Lung (tissue), 11 donors: ENCODE measurements at regions not wholly inside any gene's neighbourhood (a gene's known extent, or its start where the extent isn't known, plus 50 kb on each side); places are given as distances from the start of the nearest gene placed in this dataset.

Experiments used
- ATAC-seq: fragments of 200-7000 bp; cut with Tn5 transposase; one replicate; pipeline ENCODE4 v1.9.1; 2020; ENCODE audit warnings: moderate number of reproducible peaks; ENCODE audit not compliant: insufficient read depth, low FRiP score
- DNase-seq, 3 donors: peaks; one replicate each; pipeline ENCODE4 v3.0.0-alpha.2; 2013 to 2017
- H3K27ac ChIP-seq, 2 donors: one replicate each; pipeline ENCODE4 v1.5.1; 2013; ENCODE audit warnings: mild to moderate bottlenecking in 2 of 2, moderate library complexity in 2 of 2, control low read depth in 1 of 2, inconsistent platforms in 1 of 2, low read depth in 1 of 2, low read length in 1 of 2
- H3K27me3 ChIP-seq, 3 donors: one replicate each; pipeline ENCODE4 v1.5.1; 2013; ENCODE audit warnings: low read length in 2 of 3; ENCODE audit not compliant: control insufficient read depth in 3 of 3, insufficient read depth in 3 of 3
- H3K36me3 ChIP-seq, 4 donors: one replicate each; pipeline ENCODE4 v1.5.1; 2013; ENCODE audit warnings: low read length in 4 of 4, mild to moderate bottlenecking in 1 of 4, moderate library complexity in 1 of 4; ENCODE audit not compliant: control insufficient read depth in 4 of 4, insufficient read depth in 4 of 4
- H3K4me1 ChIP-seq, 5 donors: one replicate each; pipeline ENCODE4 v1.5.1; 2013; ENCODE audit warnings: low read length in 5 of 5, mild to moderate bottlenecking in 2 of 5, moderate library complexity in 1 of 5; ENCODE audit not compliant: control insufficient read depth in 5 of 5, insufficient read depth in 5 of 5
- H3K4me3 ChIP-seq: one replicate; pipeline ENCODE4 v1.5.1; 2013; ENCODE audit warnings: mild to moderate bottlenecking, control low read depth, moderate library complexity
- H3K9ac ChIP-seq, 2 donors: one replicate each; pipeline ENCODE4 v1.5.1; 2013; ENCODE audit warnings: low read length in 2 of 2, control low read depth in 1 of 2; ENCODE audit not compliant: insufficient read depth in 1 of 2
- H3K9me3 ChIP-seq, 4 donors: one replicate each; pipeline ENCODE4 v1.5.1; 2013; ENCODE audit warnings: low read length in 3 of 4, mild to moderate bottlenecking in 1 of 4, moderate library complexity in 1 of 4; ENCODE audit not compliant: control insufficient read depth in 4 of 4, insufficient read depth in 3 of 4
- WGBS, 2 donors: extraction: QIAGEN DNeasy Blood & Tissue Kit; methylation state at CpG; one replicate each; pipeline ENCODE4 v1.1.7; 2013; 5-methylcytosine and 5-hydroxymethylcytosine counted together
- TF ChIP-seq, protein P1 (sequence below): IDR thresholded peaks from 2 replicates; pipeline ENCODE4 v1.5.1; 2012; ENCODE audit warnings: mild to moderate bottlenecking; ENCODE audit errors: control extremely low read depth, extremely low read depth
- donor health status: control.
- donor health status: control.
- donor health status: Bipolar disorder and iron deficiency.
- donor health status: healthy.
- donor health status: DM: yes; HTN: yes; CAD: no.

DNA sequence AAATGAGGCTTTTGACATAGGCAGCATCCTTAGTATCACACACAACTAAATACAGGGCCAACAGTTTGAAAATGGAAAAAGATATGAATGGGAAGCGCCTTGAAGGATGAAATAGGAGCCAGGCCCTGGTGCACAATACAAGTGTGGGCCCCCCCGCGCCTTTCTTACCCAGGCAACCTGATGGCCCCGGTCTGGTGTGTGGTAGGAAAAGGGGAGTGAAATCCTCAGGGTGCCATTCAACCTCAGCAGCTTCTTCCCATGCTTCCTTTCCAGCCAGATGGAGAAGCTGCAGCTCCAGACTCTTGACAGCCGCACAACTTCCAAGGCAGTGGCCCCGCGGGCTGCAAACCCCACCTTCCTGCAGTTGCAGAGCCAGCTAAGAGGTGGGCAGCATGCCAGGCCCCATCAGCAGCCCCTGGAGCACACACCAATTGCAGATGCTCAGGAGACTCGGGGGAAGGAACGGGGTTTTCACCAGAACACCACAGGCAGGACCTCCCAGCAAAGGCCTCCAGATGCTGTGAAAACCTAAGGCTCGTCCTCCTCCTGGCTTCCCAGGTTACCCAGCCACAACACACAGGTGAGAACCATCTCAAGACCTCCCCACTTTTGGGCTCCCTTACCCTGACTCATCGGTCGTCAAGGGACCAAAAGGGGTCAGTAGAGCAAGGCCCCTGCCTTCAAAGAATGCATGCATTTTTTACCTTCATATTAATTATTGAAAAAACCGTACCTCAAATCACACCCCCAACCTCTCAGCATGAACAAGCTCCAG is 101.6 kb downstream of the CPN2 start:
- H3K9ac ChIP-seq = no peak overlapping the region
- H3K27ac ChIP-seq = no peak overlapping the region
- H3K27me3 ChIP-seq = no peaks in the 10 kb centered on the region
- H3K9me3 ChIP-seq = no peaks in the 10 kb centered on the region
- TF ChIP-seq, protein P1, sequence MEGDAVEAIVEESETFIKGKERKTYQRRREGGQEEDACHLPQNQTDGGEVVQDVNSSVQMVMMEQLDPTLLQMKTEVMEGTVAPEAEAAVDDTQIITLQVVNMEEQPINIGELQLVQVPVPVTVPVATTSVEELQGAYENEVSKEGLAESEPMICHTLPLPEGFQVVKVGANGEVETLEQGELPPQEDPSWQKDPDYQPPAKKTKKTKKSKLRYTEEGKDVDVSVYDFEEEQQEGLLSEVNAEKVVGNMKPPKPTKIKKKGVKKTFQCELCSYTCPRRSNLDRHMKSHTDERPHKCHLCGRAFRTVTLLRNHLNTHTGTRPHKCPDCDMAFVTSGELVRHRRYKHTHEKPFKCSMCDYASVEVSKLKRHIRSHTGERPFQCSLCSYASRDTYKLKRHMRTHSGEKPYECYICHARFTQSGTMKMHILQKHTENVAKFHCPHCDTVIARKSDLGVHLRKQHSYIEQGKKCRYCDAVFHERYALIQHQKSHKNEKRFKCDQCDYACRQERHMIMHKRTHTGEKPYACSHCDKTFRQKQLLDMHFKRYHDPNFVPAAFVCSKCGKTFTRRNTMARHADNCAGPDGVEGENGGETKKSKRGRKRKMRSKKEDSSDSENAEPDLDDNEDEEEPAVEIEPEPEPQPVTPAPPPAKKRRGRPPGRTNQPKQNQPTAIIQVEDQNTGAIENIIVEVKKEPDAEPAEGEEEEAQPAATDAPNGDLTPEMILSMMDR = no peak
- ATAC-seq (no peak), DNase-seq (peak; percentile 76 to 83 (median 77))
- no peak overlapping the region for H3K4me3 ChIP-seq
- WGBS, 2 donors = 40 to 53% methylated on average over 13 of the region's 13 CpGs
- H3K4me1 ChIP-seq = peaks cover 4 to 50% (median 21%) of the 10 kb centered on the region in 5 donors
- no peaks in the 10 kb centered on the region for H3K36me3 ChIP-seq

DNA sequence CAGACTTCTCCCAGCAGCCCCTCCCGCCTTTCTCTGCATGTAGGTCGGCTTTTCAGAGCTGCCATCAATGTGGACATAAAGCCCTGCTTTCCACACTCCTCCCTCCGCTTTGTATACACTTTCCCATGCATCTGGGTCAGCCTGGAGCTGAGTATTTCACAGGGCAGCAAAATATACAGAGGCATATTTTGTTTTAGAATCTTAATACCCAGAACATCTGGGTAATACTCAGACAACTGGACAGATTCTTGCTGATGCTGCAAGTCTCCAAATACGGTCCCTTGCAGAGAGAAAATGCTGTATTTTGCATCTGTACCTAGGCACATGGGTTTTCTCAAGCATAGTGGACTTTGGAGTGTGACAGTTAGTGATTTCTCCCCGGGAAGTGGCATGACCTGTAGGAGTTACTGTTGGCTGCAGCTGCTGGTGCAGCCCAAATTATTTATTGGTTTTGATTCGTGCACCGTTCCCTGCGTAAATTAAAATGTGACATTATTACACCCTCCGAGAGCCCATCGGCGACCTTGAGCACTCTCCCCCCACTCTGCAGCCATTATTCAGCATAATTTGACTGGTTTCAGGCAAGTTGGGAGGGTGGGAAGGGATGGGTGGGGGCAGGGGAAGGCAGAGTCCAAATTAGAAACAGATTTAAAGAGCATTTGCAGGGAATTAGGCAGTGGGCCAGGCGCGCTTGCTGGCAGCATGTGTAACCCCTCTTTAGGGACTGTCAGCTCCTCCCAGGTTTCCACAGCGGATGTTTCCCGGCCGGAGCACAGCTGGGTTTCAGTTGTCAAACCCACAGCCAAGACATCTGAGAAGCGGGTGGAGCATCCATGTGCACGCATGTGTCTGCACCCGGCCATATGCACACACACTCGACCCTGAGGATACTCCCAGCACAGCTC is 100.8 kb downstream of the CPN2 start:
- Histone ChIP-seq H3K36me3 (no peaks in the 10 kb centered on the region), H3K27ac (no peak overlapping the region), H3K27me3 (no peaks in the 10 kb centered on the region), H3K4me3 (no peak overlapping the region), H3K9ac (no peak overlapping the region), H3K4me1 (peaks cover 4 to 52% (median 21%) of the 10 kb centered on the region in 5 donors), H3K9me3 (no peaks in the 10 kb centered on the region)
- WGBS, 2 donors = 43 to 56% methylated on average over 20 of the region's 20 CpGs
- ATAC-seq (no peak), DNase-seq (peak; percentile 97 to 98 (median 98))
- TF ChIP-seq, protein P1 = no peak

- Histone ChIP-seq H3K27ac (no peak overlapping the region), H3K36me3 (no peaks in the 10 kb centered on the region), H3K4me3 (no peak overlapping the region), H3K27me3 (no peaks in the 10 kb centered on the region), H3K9ac (no peak overlapping the region), H3K9me3 (no peaks in the 10 kb centered on the region), H3K4me1 (peaks cover 4 to 55% (median 21%) of the 10 kb centered on the region in 5 donors)
- DNase-seq (no peak), ATAC-seq (no peak)
- 76 to 89% methylated on average over 10 of the region's 10 CpGs for WGBS, 2 donors
- TF ChIP-seq, protein P1 = no peak
These were observed 100.1 kb downstream of the CPN2 start for GRCh38 chr3:194251007-194251406.
